Caco-2 (cell line): ENCODE measurements at regions not wholly inside any gene's neighbourhood (a gene's known extent, or its start where the extent isn't known, plus 50 kb on each side); places are given as distances from the start of the nearest gene placed in this dataset.

ENCODE experiments used
- BruUV-seq: library from RNA; stranded (reverse); fragments of 400-500 nt; replicated peaks from 2 replicates; lab custom pipeline; 2021; lab: Mats Ljungman, UMichigan
- CTCF ChIA-PET: fragments of 300-600 bp; sonication (Branson Sonifier 250); formaldehyde crosslinking; loops from one replicate; lab custom pipeline; 2022; ENCODE audit warnings: antibody characterized with exemption; lab: Charles Lee
- POLR2A ChIA-PET: fragments of 300-600 bp; sonication (Branson Sonifier 250); formaldehyde crosslinking; loops from one replicate; lab custom pipeline; 2022; ENCODE audit warnings: antibody characterized with exemption; lab: Charles Lee
- DNase-seq, 2 experiments: peaks; one replicate each; pipeline versions ENCODE4 v3.0.0 to v3.0.0-alpha.2; 2020 to 2022
- H3K27me3 ChIP-seq: replicated peaks from 2 replicates; pipeline ENCODE4 v1.6.0; 2011; ENCODE audit warnings: low read length; ENCODE audit not compliant: control insufficient read depth, insufficient read depth
- H3K36me3 ChIP-seq: 2 replicates; pipeline ENCODE4 v1.5.1; 2011; ENCODE audit warnings: low read length; ENCODE audit not compliant: control insufficient read depth, insufficient read depth
- H3K4me1 ChIP-seq: fragments of 250-450 bp; sonication (Bioruptor Pico); 2 replicates; pipeline ENCODE4 v1.5.1; 2020; ENCODE audit warnings: mild to moderate bottlenecking
- H3K4me3 ChIP-seq: 2 replicates; pipeline ENCODE4 v1.5.1; 2011; ENCODE audit warnings: low read depth, mild to moderate bottlenecking, control low read depth, low read length
- H3K9me3 ChIP-seq: fragments of 250-450 bp; sonication (Bioruptor Pico); 2 replicates; pipeline ENCODE4 v1.5.1; 2020; ENCODE audit warnings: mild to moderate bottlenecking, moderate library complexity
- H3K27ac Mint-ChIP-seq: one replicate; pipeline ENCODE4 v1.8.0; 2022; ENCODE audit warnings: mixed read lengths; ENCODE audit not compliant: unreplicated experiment
- H3K27me3 Mint-ChIP-seq: one replicate; pipeline ENCODE4 v1.8.0; 2022; ENCODE audit warnings: mixed read lengths; ENCODE audit not compliant: insufficient read depth, unreplicated experiment
- H3K36me3 Mint-ChIP-seq: one replicate; pipeline ENCODE4 v1.8.0; 2022; ENCODE audit warnings: mild to moderate bottlenecking, mixed read lengths; ENCODE audit not compliant: insufficient read depth, unreplicated experiment
- H3K4me1 Mint-ChIP-seq: one replicate; pipeline ENCODE4 v1.8.0; 2022; ENCODE audit warnings: low read depth, mixed read lengths; ENCODE audit not compliant: unreplicated experiment
- H3K4me3 Mint-ChIP-seq: one replicate; pipeline ENCODE4 v1.8.0; 2022; ENCODE audit warnings: mild to moderate bottlenecking, moderate library complexity, mixed read lengths; ENCODE audit not compliant: unreplicated experiment
- H3K9me3 Mint-ChIP-seq: one replicate; pipeline ENCODE4 v1.8.0; 2022; ENCODE audit warnings: mixed read lengths; ENCODE audit not compliant: unreplicated experiment
- intact Hi-C: fragments of 100-400 bp; cut with micrococcal nuclease; formaldehyde crosslinking; loops from one replicate; pipeline ENCODE4 v1.10.0; 2022; ENCODE audit not compliant: unreplicated experiment
- TF ChIP-seq, protein P1 (sequence below), 2 experiments: fragments of 200-600 bp in 1 of 2; IDR thresholded peaks; 1 replicate in 1 of 2; 2 replicates in 1 of 2; pipeline versions ENCODE4 v1.5.1 to v1.8.0; 2011 to 2022; ENCODE audit warnings: antibody characterized with exemption in 1 of 2, control low read depth in 1 of 2, inconsistent platforms in 1 of 2, low read depth in 1 of 2, low read length in 1 of 2, mild to moderate bottlenecking in 1 of 2, moderate library complexity in 1 of 2; ENCODE audit not compliant: insufficient read depth in 1 of 2, severe bottlenecking in 1 of 2, unreplicated experiment in 1 of 2

DNA sequence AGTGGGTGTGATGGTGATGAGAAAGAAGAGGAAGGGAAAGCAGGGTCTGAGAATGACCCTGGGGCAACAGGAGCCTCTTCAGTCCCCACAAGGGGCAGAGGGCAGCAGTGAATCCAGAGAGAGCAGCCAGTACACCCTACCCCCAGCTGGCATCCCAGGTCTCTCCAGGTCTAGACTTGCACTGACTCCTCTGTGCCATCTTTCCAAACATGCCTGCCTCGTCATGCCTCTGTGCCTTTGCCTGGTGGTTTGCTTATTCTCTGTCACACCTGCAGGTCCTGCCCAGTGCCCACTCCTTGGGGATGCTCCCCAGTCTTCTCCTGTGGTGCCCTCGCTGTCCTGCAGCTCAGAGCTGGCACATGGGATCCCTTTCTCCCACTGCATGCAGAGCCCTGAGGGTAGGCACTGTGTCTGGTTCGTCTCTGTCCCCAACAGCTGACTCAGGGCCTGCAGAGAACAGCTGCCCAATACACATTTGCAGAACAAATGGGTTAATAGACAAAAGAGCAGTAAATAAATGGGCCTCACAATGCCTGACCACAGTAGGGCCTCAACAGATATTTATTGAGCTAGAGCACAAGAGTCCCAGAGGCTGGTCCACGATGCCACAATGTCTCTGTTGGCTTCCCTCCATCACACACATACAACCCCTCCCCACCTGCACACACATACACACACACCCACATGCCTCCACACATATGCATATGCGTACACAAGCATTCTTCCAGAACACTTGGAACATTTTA lies 89.8 kb downstream of the HS1BP3 start:
- no peaks in the 10 kb centered on the region for H3K36me3 ChIP-seq
- Mint-ChIP-seq H3K27me3 (no peaks in the 10 kb centered on the region), H3K9me3 (no peaks in the 10 kb centered on the region), H3K27ac (peak overlapping the region; percentile 39), H3K4me3 (no peak overlapping the region), H3K4me1 (peaks cover 7% of the 10 kb centered on the region), H3K36me3 (no peaks in the 10 kb centered on the region)
- no peak for DNase-seq
- ChIA-PET CTCF (no interaction called here), POLR2A (no interaction called here)
- no TSS peak for BruUV-seq
- TF ChIP-seq, protein P1, sequence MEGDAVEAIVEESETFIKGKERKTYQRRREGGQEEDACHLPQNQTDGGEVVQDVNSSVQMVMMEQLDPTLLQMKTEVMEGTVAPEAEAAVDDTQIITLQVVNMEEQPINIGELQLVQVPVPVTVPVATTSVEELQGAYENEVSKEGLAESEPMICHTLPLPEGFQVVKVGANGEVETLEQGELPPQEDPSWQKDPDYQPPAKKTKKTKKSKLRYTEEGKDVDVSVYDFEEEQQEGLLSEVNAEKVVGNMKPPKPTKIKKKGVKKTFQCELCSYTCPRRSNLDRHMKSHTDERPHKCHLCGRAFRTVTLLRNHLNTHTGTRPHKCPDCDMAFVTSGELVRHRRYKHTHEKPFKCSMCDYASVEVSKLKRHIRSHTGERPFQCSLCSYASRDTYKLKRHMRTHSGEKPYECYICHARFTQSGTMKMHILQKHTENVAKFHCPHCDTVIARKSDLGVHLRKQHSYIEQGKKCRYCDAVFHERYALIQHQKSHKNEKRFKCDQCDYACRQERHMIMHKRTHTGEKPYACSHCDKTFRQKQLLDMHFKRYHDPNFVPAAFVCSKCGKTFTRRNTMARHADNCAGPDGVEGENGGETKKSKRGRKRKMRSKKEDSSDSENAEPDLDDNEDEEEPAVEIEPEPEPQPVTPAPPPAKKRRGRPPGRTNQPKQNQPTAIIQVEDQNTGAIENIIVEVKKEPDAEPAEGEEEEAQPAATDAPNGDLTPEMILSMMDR (IDR thresholded peaks at IDR 0.05; ENCODE audit: insufficient read depth in 1 of 2, low read depth in 1 of 2, low read length in 1 of 2, severe bottlenecking in 1 of 2, unreplicated experiment in 1 of 2): no peak
- no peaks in the 10 kb centered on the region for H3K9me3 ChIP-seq
- H3K4me3 ChIP-seq: no peak overlapping the region
- peaks cover 9% of the 10 kb centered on the region for H3K4me1 ChIP-seq
- intact Hi-C loops: no loop called here
- H3K27me3 ChIP-seq: no peaks in the 10 kb centered on the region

DNA sequence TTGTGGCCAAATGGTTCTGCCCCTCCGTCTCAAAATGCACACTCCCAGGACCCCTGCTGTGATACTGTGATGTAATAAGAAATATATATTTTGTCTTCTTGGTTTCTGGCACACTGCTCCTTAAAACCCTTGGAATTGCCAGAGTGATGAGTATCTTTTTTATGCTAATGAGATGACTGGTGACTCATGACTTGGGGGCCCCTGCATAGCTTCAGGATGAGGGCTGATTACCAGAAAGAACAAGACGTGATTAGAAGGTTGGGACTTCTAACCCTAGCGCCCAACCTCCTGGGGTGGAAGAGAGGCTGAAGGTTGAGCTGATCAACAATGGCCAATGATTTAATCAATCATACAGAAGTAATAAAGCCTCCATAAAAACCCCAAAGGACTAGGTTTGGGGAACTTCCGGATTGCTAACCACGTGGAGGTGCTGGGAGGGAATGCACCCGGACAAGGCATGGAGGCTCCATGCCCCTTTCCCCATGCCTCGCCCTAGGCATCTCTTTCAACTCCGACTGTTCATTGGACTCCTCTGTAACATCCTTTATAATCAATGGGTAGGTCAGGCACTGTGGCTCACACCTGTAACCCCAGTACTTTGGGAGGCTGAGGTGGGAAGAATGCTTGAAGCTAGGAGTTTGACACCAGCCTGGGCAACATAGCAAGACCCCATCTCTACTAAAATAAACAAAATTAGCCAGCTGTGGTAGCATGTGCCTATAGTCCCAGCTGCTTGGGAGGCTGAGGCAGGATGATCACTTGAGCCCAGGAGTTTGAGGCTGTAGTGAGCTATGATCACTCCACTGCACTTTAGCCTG lies 89.1 kb downstream of the HS1BP3 start:
- Mint-ChIP-seq H3K4me3 (no peak overlapping the region), H3K9me3 (no peaks in the 10 kb centered on the region), H3K36me3 (no peaks in the 10 kb centered on the region), H3K27ac (peak overlapping the region; percentile 39), H3K4me1 (peaks cover 8% of the 10 kb centered on the region), H3K27me3 (no peaks in the 10 kb centered on the region)
- ChIA-PET POLR2A (no interaction called here), CTCF (no interaction called here)
- H3K9me3 ChIP-seq: no peaks in the 10 kb centered on the region
- no peak for DNase-seq
- no TSS peak for BruUV-seq
- no peaks in the 10 kb centered on the region for H3K27me3 ChIP-seq
- TF ChIP-seq, protein P1 (IDR thresholded peaks at IDR 0.05; ENCODE audit: insufficient read depth in 1 of 2, low read depth in 1 of 2, low read length in 1 of 2, severe bottlenecking in 1 of 2, unreplicated experiment in 1 of 2): no peak
- peaks cover 10% of the 10 kb centered on the region for H3K4me1 ChIP-seq
- no peaks in the 10 kb centered on the region for H3K36me3 ChIP-seq
- intact Hi-C loops: no loop called here
- no peak overlapping the region for H3K4me3 ChIP-seq

DNA sequence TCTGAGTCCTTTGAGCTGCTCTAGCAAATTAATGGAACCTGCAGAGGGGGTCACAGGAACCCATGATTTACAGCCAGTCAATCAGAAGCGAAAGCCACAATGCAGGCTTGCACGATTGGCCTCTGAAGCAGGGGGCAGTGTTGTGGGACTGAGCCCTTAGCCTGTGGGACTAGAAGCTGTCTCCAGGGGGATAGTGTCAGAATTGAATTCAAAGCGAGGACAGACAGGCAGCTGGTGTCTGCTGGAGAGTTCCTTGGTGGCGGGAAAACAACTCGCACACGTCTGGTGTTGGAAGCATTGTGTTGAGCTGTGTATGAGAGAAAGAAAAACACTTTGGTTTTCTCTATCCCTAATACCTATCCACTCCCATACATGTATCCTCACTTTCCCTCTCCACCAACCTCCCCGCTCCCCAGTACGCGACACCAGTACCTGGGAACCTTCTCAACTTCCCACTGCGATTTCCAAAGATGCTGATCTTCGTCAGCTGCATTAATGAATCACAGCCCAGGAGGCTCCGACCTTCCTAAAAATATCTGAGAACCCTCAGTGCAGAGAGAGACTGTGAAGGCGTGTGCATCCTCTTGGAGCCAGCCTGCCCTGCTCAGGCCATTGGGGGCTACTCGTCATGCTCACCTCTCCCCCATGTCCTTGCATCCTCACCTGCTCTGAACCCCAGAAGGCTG lies 88.2 kb downstream of the HS1BP3 start:
- no peak overlapping the region for H3K4me3 Mint-ChIP-seq
- H3K9me3 Mint-ChIP-seq: no peaks in the 10 kb centered on the region
- DNase-seq: peak in 1 of 2 experiments; percentile 41
- no peaks in the 10 kb centered on the region for H3K36me3 Mint-ChIP-seq
- TF ChIP-seq, protein P1 (IDR thresholded peaks at IDR 0.05; ENCODE audit: insufficient read depth in 1 of 2, low read depth in 1 of 2, low read length in 1 of 2, severe bottlenecking in 1 of 2, unreplicated experiment in 1 of 2): peak in 1 of 2 experiments; percentile 49
- Histone ChIP-seq H3K4me1 (peaks cover 19% of the 10 kb centered on the region), H3K4me3 (no peak overlapping the region), H3K36me3 (no peaks in the 10 kb centered on the region), H3K27me3 (no peaks in the 10 kb centered on the region), H3K9me3 (no peaks in the 10 kb centered on the region)
- H3K27ac Mint-ChIP-seq: no peak overlapping the region
- intact Hi-C loops: no loop called here
- peaks cover 14% of the 10 kb centered on the region for H3K4me1 Mint-ChIP-seq
- no TSS peak for BruUV-seq
- ChIA-PET POLR2A (interaction anchor here (0.7 kb wide), 1 partner anchor 116 kb away, joined by 3 read pairs; the partner anchor contains the start of gene RHOB), CTCF (interaction anchor here (0.6 to 1.2 kb wide), 2 partner anchors 31 to 80 kb away, joined by 3 read pairs; no protein-coding TSS in a partner anchor)
- H3K27me3 Mint-ChIP-seq: no peaks in the 10 kb centered on the region
